ENCODE measurements at regions not wholly inside any gene's neighbourhood (a gene's known extent, or its start where the extent isn't known, plus 50 kb on each side); places are given as distances from the start of the nearest gene placed in this dataset.

GRCh38 chr12:115485967-115486366, 791.5 kb downstream of the MED13L start:
- no peaks in the 10 kb centered on the region for H3K4me1 ChIP-seq (ENCODE audit: control insufficient read depth, insufficient read depth, low read length, poor library complexity, severe bottlenecking)
- H3K27me3 Mint-ChIP-seq: no peaks in the 10 kb centered on the region
- no peak overlapping the region for H3K27ac Mint-ChIP-seq
- no peak overlapping the region for H3K27ac ChIP-seq (ENCODE audit: insufficient read depth, low read length, poor library complexity, severe bottlenecking)
- H3K4me3 ChIP-seq (ENCODE audit: low read depth, low read length): no peak overlapping the region
- DNase-seq: no peak
- H3K36me3 Mint-ChIP-seq: no peaks in the 10 kb centered on the region
- no peaks in the 10 kb centered on the region for H3K9me3 ChIP-seq (ENCODE audit: control insufficient read depth in 2 of 2, low read length in 2 of 2)
- no peak for ATAC-seq (ENCODE audit: low read depth in 2 of 2)
- no peaks in the 10 kb centered on the region for H3K36me3 ChIP-seq (ENCODE audit: control insufficient read depth, insufficient read depth, low read length)
- no peak overlapping the region for H3K4me3 Mint-ChIP-seq
- H3K9me3 Mint-ChIP-seq: peaks cover 0 to 11% (median 5%) of the 10 kb centered on the region in 7 donors
- H3K27me3 ChIP-seq (ENCODE audit: control insufficient read depth, insufficient read depth, low read length): no peaks in the 10 kb centered on the region
- H3K4me1 Mint-ChIP-seq: no peaks in the 10 kb centered on the region

- DNase-seq (no peak), ATAC-seq (ENCODE audit: low read depth in 2 of 2) (no peak)
- no peak overlapping the region for H3K27ac Mint-ChIP-seq
- H3K36me3 ChIP-seq (ENCODE audit: control insufficient read depth, insufficient read depth, low read length): no peaks in the 10 kb centered on the region
- no peaks in the 10 kb centered on the region for H3K4me1 ChIP-seq (ENCODE audit: control insufficient read depth, insufficient read depth, low read length, poor library complexity, severe bottlenecking)
- H3K9me3 ChIP-seq (ENCODE audit: control insufficient read depth in 2 of 2, low read length in 2 of 2): no peaks in the 10 kb centered on the region
- no peaks in the 10 kb centered on the region for H3K27me3 Mint-ChIP-seq
- H3K4me3 Mint-ChIP-seq: no peak overlapping the region
- no peaks in the 10 kb centered on the region for H3K36me3 Mint-ChIP-seq
- no peaks in the 10 kb centered on the region for H3K27me3 ChIP-seq (ENCODE audit: control insufficient read depth, insufficient read depth, low read length)
- H3K27ac ChIP-seq (ENCODE audit: insufficient read depth, low read length, poor library complexity, severe bottlenecking): no peak overlapping the region
- no peak overlapping the region for H3K4me3 ChIP-seq (ENCODE audit: low read depth, low read length)
- peaks cover 0 to 11% (median 5%) of the 10 kb centered on the region in 7 donors for H3K9me3 Mint-ChIP-seq
- no peaks in the 10 kb centered on the region for H3K4me1 Mint-ChIP-seq
Measured at GRCh38 chr12:115485503-115485902, 792.0 kb downstream of the MED13L start.

- no peak for DNase-seq
- no peak for ATAC-seq (ENCODE audit: low read depth in 2 of 2)
- H3K27ac ChIP-seq (ENCODE audit: insufficient read depth, low read length, poor library complexity, severe bottlenecking): no peak overlapping the region
- H3K4me3 ChIP-seq (ENCODE audit: low read depth, low read length): no peak overlapping the region
- no peak overlapping the region for H3K27ac Mint-ChIP-seq
- H3K36me3 ChIP-seq (ENCODE audit: control insufficient read depth, insufficient read depth, low read length): no peaks in the 10 kb centered on the region
- H3K36me3 Mint-ChIP-seq: no peaks in the 10 kb centered on the region
- H3K9me3 ChIP-seq (ENCODE audit: control insufficient read depth in 2 of 2, low read length in 2 of 2): no peaks in the 10 kb centered on the region
- no peaks in the 10 kb centered on the region for H3K27me3 Mint-ChIP-seq
- no peak overlapping the region for H3K4me3 Mint-ChIP-seq
- no peaks in the 10 kb centered on the region for H3K4me1 Mint-ChIP-seq
- peaks cover 0 to 13% (median 6%) of the 10 kb centered on the region in 7 donors for H3K9me3 Mint-ChIP-seq
- no peaks in the 10 kb centered on the region for H3K4me1 ChIP-seq (ENCODE audit: control insufficient read depth, insufficient read depth, low read length, poor library complexity, severe bottlenecking)
- H3K27me3 ChIP-seq (ENCODE audit: control insufficient read depth, insufficient read depth, low read length): no peaks in the 10 kb centered on the region
Measured at GRCh38 chr12:115482943-115483342, 794.5 kb downstream of the MED13L start.

- Mint-ChIP-seq H3K4me3 (no peak overlapping the region), H3K9me3 (peaks cover 0 to 16% (median 6%) of the 10 kb centered on the region in 7 donors), H3K36me3 (no peaks in the 10 kb centered on the region), H3K27ac (no peak overlapping the region), H3K27me3 (no peaks in the 10 kb centered on the region), H3K4me1 (no peaks in the 10 kb centered on the region)
- Histone ChIP-seq H3K27me3 (ENCODE audit: control insufficient read depth, insufficient read depth, low read length) (no peaks in the 10 kb centered on the region), H3K4me1 (ENCODE audit: control insufficient read depth, insufficient read depth, low read length, poor library complexity, severe bottlenecking) (no peaks in the 10 kb centered on the region), H3K4me3 (ENCODE audit: low read depth, low read length) (no peak overlapping the region), H3K27ac (ENCODE audit: insufficient read depth, low read length, poor library complexity, severe bottlenecking) (no peak overlapping the region), H3K9me3 (ENCODE audit: control insufficient read depth in 2 of 2, low read length in 2 of 2) (no peaks in the 10 kb centered on the region), H3K36me3 (ENCODE audit: control insufficient read depth, insufficient read depth, low read length) (no peaks in the 10 kb centered on the region)
- DNase-seq: no peak
- ATAC-seq (ENCODE audit: low read depth in 2 of 2): no peak
Measured at GRCh38 chr12:115481141-115481540, 796.4 kb downstream of the MED13L start.

GRCh38 chr12:115478505-115478904, 794.5 kb upstream of the TBX3 start:
- H3K9me3 ChIP-seq (ENCODE audit: control insufficient read depth in 2 of 2, low read length in 2 of 2): no peaks in the 10 kb centered on the region
- Mint-ChIP-seq H3K27me3 (no peaks in the 10 kb centered on the region), H3K4me3 (no peak overlapping the region), H3K4me1 (no peaks in the 10 kb centered on the region), H3K27ac (no peak overlapping the region), H3K9me3 (peaks cover 0 to 16% (median 4%) of the 10 kb centered on the region in 7 donors), H3K36me3 (no peaks in the 10 kb centered on the region)
- DNase-seq (no peak), ATAC-seq (ENCODE audit: low read depth in 2 of 2) (no peak)
- H3K27me3 ChIP-seq (ENCODE audit: control insufficient read depth, insufficient read depth, low read length): no peaks in the 10 kb centered on the region
- H3K27ac ChIP-seq (ENCODE audit: insufficient read depth, low read length, poor library complexity, severe bottlenecking): no peak overlapping the region
- H3K36me3 ChIP-seq (ENCODE audit: control insufficient read depth, insufficient read depth, low read length): no peaks in the 10 kb centered on the region
- H3K4me1 ChIP-seq (ENCODE audit: control insufficient read depth, insufficient read depth, low read length, poor library complexity, severe bottlenecking): no peaks in the 10 kb centered on the region
- no peak overlapping the region for H3K4me3 ChIP-seq (ENCODE audit: low read depth, low read length)

GRCh38 chr12:115474539-115475353, 790.8 kb upstream of the TBX3 start:
- no peaks in the 10 kb centered on the region for H3K4me1 Mint-ChIP-seq
- no peak overlapping the region for H3K27ac Mint-ChIP-seq
- DNase-seq (no peak), ATAC-seq (ENCODE audit: low read depth in 2 of 2) (no peak)
- Histone ChIP-seq H3K27me3 (ENCODE audit: control insufficient read depth, insufficient read depth, low read length) (no peaks in the 10 kb centered on the region), H3K36me3 (ENCODE audit: control insufficient read depth, insufficient read depth, low read length) (no peaks in the 10 kb centered on the region), H3K9me3 (ENCODE audit: control insufficient read depth in 2 of 2, low read length in 2 of 2) (peaks cover 0 to 1% of the 10 kb centered on the region in 2 experiments), H3K4me1 (ENCODE audit: control insufficient read depth, insufficient read depth, low read length, poor library complexity, severe bottlenecking) (no peaks in the 10 kb centered on the region), H3K4me3 (ENCODE audit: low read depth, low read length) (no peak overlapping the region), H3K27ac (ENCODE audit: insufficient read depth, low read length, poor library complexity, severe bottlenecking) (no peak overlapping the region)
- peaks cover 0 to 10% (median 5%) of the 10 kb centered on the region in 7 donors for H3K9me3 Mint-ChIP-seq
- H3K27me3 Mint-ChIP-seq: no peaks in the 10 kb centered on the region
- H3K4me3 Mint-ChIP-seq: no peak overlapping the region
- no peaks in the 10 kb centered on the region for H3K36me3 Mint-ChIP-seq

- Histone ChIP-seq H3K4me3 (ENCODE audit: low read depth, low read length) (no peak overlapping the region), H3K27ac (ENCODE audit: insufficient read depth, low read length, poor library complexity, severe bottlenecking) (no peak overlapping the region), H3K9me3 (ENCODE audit: control insufficient read depth in 2 of 2, low read length in 2 of 2) (peaks cover 0 to 1% of the 10 kb centered on the region in 2 experiments), H3K4me1 (ENCODE audit: control insufficient read depth, insufficient read depth, low read length, poor library complexity, severe bottlenecking) (no peaks in the 10 kb centered on the region), H3K36me3 (ENCODE audit: control insufficient read depth, insufficient read depth, low read length) (no peaks in the 10 kb centered on the region), H3K27me3 (ENCODE audit: control insufficient read depth, insufficient read depth, low read length) (no peaks in the 10 kb centered on the region)
- Mint-ChIP-seq H3K27me3 (no peaks in the 10 kb centered on the region), H3K9me3 (peaks cover 0 to 12% (median 3%) of the 10 kb centered on the region in 7 donors), H3K4me3 (no peak overlapping the region), H3K36me3 (no peaks in the 10 kb centered on the region), H3K27ac (no peak overlapping the region), H3K4me1 (no peaks in the 10 kb centered on the region)
- no peak for ATAC-seq (ENCODE audit: low read depth in 2 of 2)
- DNase-seq: no peak
Measured at GRCh38 chr12:115473257-115473956, 789.4 kb upstream of the TBX3 start.
